ENCODE measurements at regions not wholly inside any gene's neighbourhood (a gene's known extent, or its start where the extent isn't known, plus 50 kb on each side); places are given as distances from the start of the nearest gene placed in this dataset.

- no peak for DNase-seq (ENCODE audit: low spot score)
Observed at GRCh38 chr2:62302631-62303435, 106.9 kb downstream of the B3GNT2 start.

- no peak for DNase-seq (ENCODE audit: low spot score)
Observed at GRCh38 chr2:62300925-62301324, 105.0 kb downstream of the B3GNT2 start.

- DNase-seq (ENCODE audit: low spot score) = no peak
Observed at GRCh38 chr2:62297624-62298010, 101.7 kb downstream of the B3GNT2 start.

GRCh38 chr2:62296832-62297623, 101.1 kb downstream of the B3GNT2 start:
- DNase-seq (ENCODE audit: low spot score) = no peak

GRCh38 chr2:62296034-62296831, 100.3 kb downstream of the B3GNT2 start:
- DNase-seq (ENCODE audit: low spot score) = no peak

- no peak for DNase-seq (ENCODE audit: low spot score)
Observed at GRCh38 chr2:62293490-62294271, 97.8 kb downstream of the B3GNT2 start.

- no peak for DNase-seq (ENCODE audit: low spot score)
Observed at GRCh38 chr2:62293151-62293489, 97.2 kb downstream of the B3GNT2 start.

- no peak for DNase-seq (ENCODE audit: low spot score)
Observed at GRCh38 chr2:62292190-62292589, 96.3 kb downstream of the B3GNT2 start.

GRCh38 chr2:62291517-62292137, 95.7 kb downstream of the B3GNT2 start:
- no peak for DNase-seq (ENCODE audit: low spot score)

GRCh38 chr2:62291052-62291451, 95.1 kb downstream of the B3GNT2 start:
- DNase-seq (ENCODE audit: low spot score) = no peak

GRCh38 chr2:62287899-62288880, 92.3 kb downstream of the B3GNT2 start:
- peak; percentile 59 for DNase-seq (ENCODE audit: low spot score)

- DNase-seq (ENCODE audit: low spot score) = no peak
Observed at GRCh38 chr2:62287282-62287681, 91.4 kb downstream of the B3GNT2 start.

GRCh38 chr2:62286089-62286785, 90.3 kb downstream of the B3GNT2 start:
- no peak for DNase-seq (ENCODE audit: low spot score)

- no peak for DNase-seq (ENCODE audit: low spot score)
Observed at GRCh38 chr2:62284980-62285379, 89.1 kb downstream of the B3GNT2 start.

GRCh38 chr2:62284471-62284870, 88.6 kb downstream of the B3GNT2 start:
- no peak for DNase-seq (ENCODE audit: low spot score)

- no peak for DNase-seq (ENCODE audit: low spot score)
Observed at GRCh38 chr2:62283147-62283546, 87.2 kb downstream of the B3GNT2 start.

GRCh38 chr2:62281663-62282062, 85.7 kb downstream of the B3GNT2 start:
- no peak for DNase-seq (ENCODE audit: low spot score)

GRCh38 chr2:62277688-62278087, 81.8 kb downstream of the B3GNT2 start:
- DNase-seq (ENCODE audit: low spot score) = no peak
